ENCODE measurements at regions not wholly inside any gene's neighbourhood (a gene's known extent, or its start where the extent isn't known, plus 50 kb on each side); places are given as distances from the start of the nearest gene placed in this dataset.

- no peak for TF ChIP-seq SUZ12 (IDR thresholded peaks at IDR 0.05; ENCODE audit: extremely low read depth, insufficient read depth, insufficient read length)
- no peak for TF ChIP-seq YY1 (IDR thresholded peaks at IDR 0.05; ENCODE audit: insufficient read depth, insufficient read length)
- no peak for TF ChIP-seq ZNF274 (IDR thresholded peaks at IDR 0.05; ENCODE audit: low read depth, low read length)
- Histone ChIP-seq H3K9me3 (ENCODE audit: insufficient read depth, low read length) (no peaks in the 10 kb centered on the region), H3K27me3 (ENCODE audit: insufficient read depth, insufficient read length) (no peaks in the 10 kb centered on the region), H3K9ac (ENCODE audit: insufficient read length, low read depth) (no peak overlapping the region), H3K36me3 (ENCODE audit: insufficient read depth, insufficient read length, low read length) (no peaks in the 10 kb centered on the region), H3K4me1 (ENCODE audit: insufficient read depth, insufficient read length) (peaks cover 6% of the 10 kb centered on the region), H3K4me3 (ENCODE audit: insufficient read length, low read depth) (no peak overlapping the region)
- no peak for DNase-seq (ENCODE audit: low read depth, low spot score)
These were observed 233.3 kb downstream of the UACA start for GRCh38 chr15:70530017-70530499.

GRCh38 chr15:70528816-70529215 is 234.5 kb downstream of the UACA start:
- H3K4me3 ChIP-seq (ENCODE audit: insufficient read length, low read depth), result no peak overlapping the region
- H3K27me3 ChIP-seq (ENCODE audit: insufficient read depth, insufficient read length), result no peaks in the 10 kb centered on the region
- H3K9me3 ChIP-seq (ENCODE audit: insufficient read depth, low read length), result no peaks in the 10 kb centered on the region
- no peak for DNase-seq (ENCODE audit: low read depth, low spot score)
- no peak overlapping the region for H3K9ac ChIP-seq (ENCODE audit: insufficient read length, low read depth)
- TF ChIP-seq YY1 (IDR thresholded peaks at IDR 0.05; ENCODE audit: insufficient read depth, insufficient read length) (no peak), ZNF274 (IDR thresholded peaks at IDR 0.05; ENCODE audit: low read depth, low read length) (no peak), SUZ12 (IDR thresholded peaks at IDR 0.05; ENCODE audit: extremely low read depth, insufficient read depth, insufficient read length) (no peak)
- peaks cover 12% of the 10 kb centered on the region for H3K4me1 ChIP-seq (ENCODE audit: insufficient read depth, insufficient read length)
- no peaks in the 10 kb centered on the region for H3K36me3 ChIP-seq (ENCODE audit: insufficient read depth, insufficient read length, low read length)

- no peaks in the 10 kb centered on the region for H3K27me3 ChIP-seq (ENCODE audit: insufficient read depth, insufficient read length)
- no peak overlapping the region for H3K9ac ChIP-seq (ENCODE audit: insufficient read length, low read depth)
- no peak for DNase-seq (ENCODE audit: low read depth, low spot score)
- no peak overlapping the region for H3K4me3 ChIP-seq (ENCODE audit: insufficient read length, low read depth)
- H3K4me1 ChIP-seq (ENCODE audit: insufficient read depth, insufficient read length), result peaks cover 12% of the 10 kb centered on the region
- no peaks in the 10 kb centered on the region for H3K9me3 ChIP-seq (ENCODE audit: insufficient read depth, low read length)
- TF ChIP-seq YY1 (IDR thresholded peaks at IDR 0.05; ENCODE audit: insufficient read depth, insufficient read length), result no peak
- TF ChIP-seq ZNF274 (IDR thresholded peaks at IDR 0.05; ENCODE audit: low read depth, low read length), result no peak
- TF ChIP-seq SUZ12 (IDR thresholded peaks at IDR 0.05; ENCODE audit: extremely low read depth, insufficient read depth, insufficient read length), result no peak
- H3K36me3 ChIP-seq (ENCODE audit: insufficient read depth, insufficient read length, low read length), result no peaks in the 10 kb centered on the region
These were observed 235.1 kb downstream of the UACA start for GRCh38 chr15:70528270-70528706.

- no peak for TF ChIP-seq SUZ12 (IDR thresholded peaks at IDR 0.05; ENCODE audit: extremely low read depth, insufficient read depth, insufficient read length)
- TF ChIP-seq ZNF274 (IDR thresholded peaks at IDR 0.05; ENCODE audit: low read depth, low read length), result no peak
- no peak for TF ChIP-seq YY1 (IDR thresholded peaks at IDR 0.05; ENCODE audit: insufficient read depth, insufficient read length)
- no peak overlapping the region for H3K4me3 ChIP-seq (ENCODE audit: insufficient read length, low read depth)
- no peaks in the 10 kb centered on the region for H3K9me3 ChIP-seq (ENCODE audit: insufficient read depth, low read length)
- H3K36me3 ChIP-seq (ENCODE audit: insufficient read depth, insufficient read length, low read length), result no peaks in the 10 kb centered on the region
- no peak for DNase-seq (ENCODE audit: low read depth, low spot score)
- peaks cover 12% of the 10 kb centered on the region for H3K4me1 ChIP-seq (ENCODE audit: insufficient read depth, insufficient read length)
- no peak overlapping the region for H3K9ac ChIP-seq (ENCODE audit: insufficient read length, low read depth)
- H3K27me3 ChIP-seq (ENCODE audit: insufficient read depth, insufficient read length), result no peaks in the 10 kb centered on the region
These were observed 236.4 kb downstream of the UACA start for GRCh38 chr15:70526974-70527325.

GRCh38 chr15:70526221-70526973 is 237.0 kb downstream of the UACA start:
- no peak for TF ChIP-seq SUZ12 (IDR thresholded peaks at IDR 0.05; ENCODE audit: extremely low read depth, insufficient read depth, insufficient read length)
- no peak for TF ChIP-seq ZNF274 (IDR thresholded peaks at IDR 0.05; ENCODE audit: low read depth, low read length)
- TF ChIP-seq YY1 (IDR thresholded peaks at IDR 0.05; ENCODE audit: insufficient read depth, insufficient read length), result no peak
- H3K27me3 ChIP-seq (ENCODE audit: insufficient read depth, insufficient read length), result no peaks in the 10 kb centered on the region
- H3K4me3 ChIP-seq (ENCODE audit: insufficient read length, low read depth), result no peak overlapping the region
- H3K9ac ChIP-seq (ENCODE audit: insufficient read length, low read depth), result no peak overlapping the region
- peaks cover 12% of the 10 kb centered on the region for H3K4me1 ChIP-seq (ENCODE audit: insufficient read depth, insufficient read length)
- no peak for DNase-seq (ENCODE audit: low read depth, low spot score)
- no peaks in the 10 kb centered on the region for H3K9me3 ChIP-seq (ENCODE audit: insufficient read depth, low read length)
- no peaks in the 10 kb centered on the region for H3K36me3 ChIP-seq (ENCODE audit: insufficient read depth, insufficient read length, low read length)

- peaks cover 12% of the 10 kb centered on the region for H3K4me1 ChIP-seq (ENCODE audit: insufficient read depth, insufficient read length)
- H3K9ac ChIP-seq (ENCODE audit: insufficient read length, low read depth), result no peak overlapping the region
- H3K27me3 ChIP-seq (ENCODE audit: insufficient read depth, insufficient read length), result no peaks in the 10 kb centered on the region
- H3K36me3 ChIP-seq (ENCODE audit: insufficient read depth, insufficient read length, low read length), result no peaks in the 10 kb centered on the region
- H3K4me3 ChIP-seq (ENCODE audit: insufficient read length, low read depth), result no peak overlapping the region
- TF ChIP-seq ZNF274 (IDR thresholded peaks at IDR 0.05; ENCODE audit: low read depth, low read length) (no peak), YY1 (IDR thresholded peaks at IDR 0.05; ENCODE audit: insufficient read depth, insufficient read length) (no peak), SUZ12 (IDR thresholded peaks at IDR 0.05; ENCODE audit: extremely low read depth, insufficient read depth, insufficient read length) (no peak)
- H3K9me3 ChIP-seq (ENCODE audit: insufficient read depth, low read length), result no peaks in the 10 kb centered on the region
- DNase-seq (ENCODE audit: low read depth, low spot score), result no peak
These were observed 237.8 kb downstream of the UACA start for GRCh38 chr15:70525551-70525950.

GRCh38 chr15:70524470-70524869 is 238.9 kb downstream of the UACA start:
- DNase-seq (ENCODE audit: low read depth, low spot score), result no peak
- H3K27me3 ChIP-seq (ENCODE audit: insufficient read depth, insufficient read length), result no peaks in the 10 kb centered on the region

More at GRCh38 chr15:70524470-70524869, 238.9 kb downstream of the UACA start:
- Histone ChIP-seq H3K4me1 (ENCODE audit: insufficient read depth, insufficient read length) (peaks cover 12% of the 10 kb centered on the region), H3K36me3 (ENCODE audit: insufficient read depth, insufficient read length, low read length) (no peaks in the 10 kb centered on the region), H3K4me3 (ENCODE audit: insufficient read length, low read depth) (no peak overlapping the region), H3K9ac (ENCODE audit: insufficient read length, low read depth) (no peak overlapping the region), H3K9me3 (ENCODE audit: insufficient read depth, low read length) (no peaks in the 10 kb centered on the region)
- TF ChIP-seq SUZ12 (IDR thresholded peaks at IDR 0.05; ENCODE audit: extremely low read depth, insufficient read depth, insufficient read length), result no peak
- TF ChIP-seq YY1 (IDR thresholded peaks at IDR 0.05; ENCODE audit: insufficient read depth, insufficient read length), result no peak

Measured in NT2/D1 (cell line).